ENCODE measurements at regions not wholly inside any gene's neighbourhood (a gene's known extent, or its start where the extent isn't known, plus 50 kb on each side); places are given as distances from the start of the nearest gene placed in this dataset.

DNA sequence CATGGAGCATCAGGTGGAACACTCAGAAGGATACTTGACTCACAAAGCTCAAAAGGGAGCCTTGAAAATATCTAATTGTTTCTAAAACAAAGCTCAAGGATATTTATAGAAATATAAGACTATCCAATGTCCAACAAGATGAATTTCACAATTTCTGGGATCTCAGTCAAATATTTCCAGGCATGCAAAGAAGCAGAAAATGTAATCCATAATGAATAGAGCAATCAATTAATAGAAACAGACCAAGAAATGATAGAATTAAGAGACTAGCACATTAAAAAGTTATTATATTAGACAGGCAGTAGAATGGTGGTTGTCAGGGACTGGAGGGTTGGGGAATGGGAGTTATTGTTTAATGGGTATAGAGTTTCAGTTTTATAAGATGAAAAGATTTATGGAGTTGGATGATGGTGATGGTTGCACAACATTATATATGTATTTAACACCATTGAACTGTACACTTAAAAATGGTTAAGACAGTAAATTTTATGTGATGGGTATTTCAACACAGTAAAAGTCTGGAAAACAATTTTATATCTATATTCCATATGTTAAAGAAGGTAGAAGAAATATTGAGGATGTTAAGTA is 189.9 kb upstream of the PIEZO2 start:
- intact Hi-C loops (cut with DNase I): no loop called here
- H3K4me1 ChIP-seq (ENCODE audit: control insufficient read depth in 1 of 2, insufficient read depth in 2 of 2, low read length in 2 of 2): no peaks in the 10 kb centered on the region
- no peak overlapping the region for H3K27ac ChIP-seq (ENCODE audit: low read depth in 1 of 2, low read length in 2 of 2)
- no peak for ATAC-seq (ENCODE audit: low FRiP score)
- H3K36me3 ChIP-seq (ENCODE audit: control insufficient read depth in 1 of 2, insufficient read depth in 2 of 2, low read length in 1 of 2): no peaks in the 10 kb centered on the region
- no peak overlapping the region for H3K4me3 ChIP-seq (ENCODE audit: low read length in 2 of 2)
- DNase-seq: no peak
- H3K9me3 ChIP-seq (ENCODE audit: control insufficient read depth, low read length): peaks cover 2% of the 10 kb centered on the region
- no peaks in the 10 kb centered on the region for H3K27me3 ChIP-seq (ENCODE audit: control insufficient read depth in 1 of 2, insufficient read depth in 2 of 2, low read length in 1 of 2)

DNA sequence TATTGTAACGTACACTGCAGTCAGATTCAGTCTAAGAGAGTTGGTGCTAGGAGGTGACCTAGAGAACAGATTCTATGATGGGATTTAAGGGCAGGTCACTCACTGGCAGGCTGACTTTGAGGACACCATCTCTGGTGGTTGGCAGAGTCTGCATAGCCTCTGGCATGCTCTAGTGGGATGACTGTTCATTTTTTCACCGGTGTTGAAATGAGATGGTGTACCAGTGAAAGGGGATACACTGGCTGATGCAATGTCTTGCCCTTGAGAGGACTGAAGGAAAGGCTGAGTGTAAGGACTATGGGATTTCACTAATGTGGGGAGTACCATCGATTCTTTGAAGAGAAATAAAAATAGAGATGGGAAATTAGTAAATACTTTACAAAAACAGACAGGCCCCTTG is 186.9 kb upstream of the PIEZO2 start:
- ATAC-seq (ENCODE audit: low FRiP score) (no peak), DNase-seq (no peak)
- 89 to 93% methylated on average over 3 of the region's 3 CpGs for WGBS, 2 donors
- H3K4me3 ChIP-seq (ENCODE audit: low read length in 2 of 2): no peak overlapping the region
- H3K36me3 ChIP-seq (ENCODE audit: control insufficient read depth in 1 of 2, insufficient read depth in 2 of 2, low read length in 1 of 2): no peaks in the 10 kb centered on the region
- no peak overlapping the region for H3K27ac ChIP-seq (ENCODE audit: low read depth in 1 of 2, low read length in 2 of 2)
- H3K9me3 ChIP-seq (ENCODE audit: control insufficient read depth, low read length): peaks cover 2% of the 10 kb centered on the region
- no peaks in the 10 kb centered on the region for H3K27me3 ChIP-seq (ENCODE audit: control insufficient read depth in 1 of 2, insufficient read depth in 2 of 2, low read length in 1 of 2)
- intact Hi-C loops (cut with DNase I): no loop called here
- H3K4me1 ChIP-seq (ENCODE audit: control insufficient read depth in 1 of 2, insufficient read depth in 2 of 2, low read length in 2 of 2): no peaks in the 10 kb centered on the region

DNA sequence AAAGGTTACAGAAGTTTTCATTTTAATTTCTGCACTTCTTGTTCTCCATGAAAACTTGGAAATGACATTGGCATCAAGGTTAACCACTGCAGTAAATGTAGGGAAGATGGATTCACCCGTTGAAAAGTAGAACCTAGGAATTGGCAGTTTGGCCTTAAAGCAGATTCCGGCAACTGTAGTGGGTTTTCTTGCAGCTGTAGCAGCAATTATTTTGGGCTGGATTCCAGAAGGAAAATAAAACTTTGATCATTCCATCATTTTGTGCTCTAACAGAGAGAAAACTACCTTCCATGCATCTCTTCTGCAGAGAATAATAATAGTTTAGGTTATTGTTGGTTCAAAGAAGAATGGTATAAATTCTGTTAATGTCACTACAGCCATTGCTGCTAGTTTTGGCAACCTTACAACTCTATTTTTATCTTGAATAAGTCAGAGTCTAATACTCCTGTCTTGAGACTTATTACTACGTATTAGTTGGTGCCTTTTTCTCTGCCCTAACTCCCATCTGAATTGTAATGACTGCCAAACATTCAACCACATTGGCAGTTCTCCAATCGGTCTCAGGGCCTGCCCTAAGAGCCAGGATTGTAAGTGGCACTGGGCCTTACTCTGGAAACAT is 178.1 kb upstream of the PIEZO2 start:
- Histone ChIP-seq H3K4me1 (ENCODE audit: control insufficient read depth in 1 of 2, insufficient read depth in 2 of 2, low read length in 2 of 2) (peaks cover 2% of the 10 kb centered on the region in 2 donors), H3K27ac (ENCODE audit: low read depth in 1 of 2, low read length in 2 of 2) (no peak overlapping the region), H3K36me3 (ENCODE audit: control insufficient read depth in 1 of 2, insufficient read depth in 2 of 2, low read length in 1 of 2) (no peaks in the 10 kb centered on the region), H3K27me3 (ENCODE audit: control insufficient read depth in 1 of 2, insufficient read depth in 2 of 2, low read length in 1 of 2) (no peaks in the 10 kb centered on the region), H3K4me3 (ENCODE audit: low read length in 2 of 2) (no peak overlapping the region), H3K9me3 (ENCODE audit: control insufficient read depth, low read length) (no peaks in the 10 kb centered on the region)
- intact Hi-C loops (cut with DNase I): loop anchor here in 1 of 2 donors (5.0 kb wide), 1 partner anchor 150 kb away; no protein-coding TSS in a partner anchor
- WGBS, 2 donors: 3 to 5% methylated on average over 4 of the region's 4 CpGs
- DNase-seq: no peak
- peak; percentile 69 for ATAC-seq (ENCODE audit: low FRiP score)

GRCh38 chr18:11324956-11325882 is 175.8 kb upstream of the PIEZO2 start:
- DNase-seq (no peak), ATAC-seq (ENCODE audit: low FRiP score) (no peak)
- Histone ChIP-seq H3K9me3 (ENCODE audit: control insufficient read depth, low read length) (no peaks in the 10 kb centered on the region), H3K36me3 (ENCODE audit: control insufficient read depth in 1 of 2, insufficient read depth in 2 of 2, low read length in 1 of 2) (no peaks in the 10 kb centered on the region), H3K4me1 (ENCODE audit: control insufficient read depth in 1 of 2, insufficient read depth in 2 of 2, low read length in 2 of 2) (peaks cover 2% of the 10 kb centered on the region in 2 donors), H3K27ac (ENCODE audit: low read depth in 1 of 2, low read length in 2 of 2) (no peak overlapping the region), H3K27me3 (ENCODE audit: control insufficient read depth in 1 of 2, insufficient read depth in 2 of 2, low read length in 1 of 2) (no peaks in the 10 kb centered on the region), H3K4me3 (ENCODE audit: low read length in 2 of 2) (no peak overlapping the region)
- 71 to 76% methylated on average over 4 of the region's 4 CpGs for WGBS, 2 donors
- intact Hi-C loops (cut with DNase I): loop anchor here in 1 of 2 donors (5.0 kb wide), 1 partner anchor 148 kb away; no protein-coding TSS in a partner anchor

GRCh38 chr18:11324510-11324909 is 175.1 kb upstream of the PIEZO2 start:
- H3K4me3 ChIP-seq (ENCODE audit: low read length in 2 of 2): no peak overlapping the region
- H3K27ac ChIP-seq (ENCODE audit: low read depth in 1 of 2, low read length in 2 of 2): no peak overlapping the region
- no peaks in the 10 kb centered on the region for H3K36me3 ChIP-seq (ENCODE audit: control insufficient read depth in 1 of 2, insufficient read depth in 2 of 2, low read length in 1 of 2)
- no peak for ATAC-seq (ENCODE audit: low FRiP score)
- H3K4me1 ChIP-seq (ENCODE audit: control insufficient read depth in 1 of 2, insufficient read depth in 2 of 2, low read length in 2 of 2): peaks cover 2% of the 10 kb centered on the region in 2 donors
- H3K27me3 ChIP-seq (ENCODE audit: control insufficient read depth in 1 of 2, insufficient read depth in 2 of 2, low read length in 1 of 2): no peaks in the 10 kb centered on the region
- DNase-seq: no peak
- intact Hi-C loops (cut with DNase I): no loop called here
- no peaks in the 10 kb centered on the region for H3K9me3 ChIP-seq (ENCODE audit: control insufficient read depth, low read length)
- WGBS, 2 donors: 90 to 92% methylated on average over 2 of the region's 2 CpGs

DNA sequence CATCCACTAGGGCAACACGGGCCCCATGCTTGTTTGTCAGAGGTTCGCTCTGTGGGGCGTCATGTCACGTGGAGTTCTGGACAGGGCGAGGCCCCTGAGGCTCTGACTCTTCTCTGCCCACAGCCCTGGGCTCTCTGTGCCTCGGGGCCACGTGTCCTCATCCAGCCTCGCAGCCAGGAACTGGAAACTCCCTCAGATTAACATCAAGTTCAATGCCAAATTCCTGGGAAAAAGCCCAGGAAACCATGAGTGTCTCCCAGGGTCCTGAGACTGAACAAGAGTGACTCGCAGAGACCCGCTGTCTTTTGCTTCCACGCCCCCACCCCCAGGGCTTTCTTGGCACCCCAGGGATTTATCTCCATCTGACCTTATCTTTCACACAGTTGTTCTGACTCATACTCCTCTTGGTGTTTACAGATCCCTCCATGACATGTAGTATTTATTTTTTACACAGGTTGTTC is 174.0 kb upstream of the PIEZO2 start:
- WGBS, 2 donors: 44 to 46% methylated on average over 11 of the region's 11 CpGs
- Histone ChIP-seq H3K27me3 (ENCODE audit: control insufficient read depth in 1 of 2, insufficient read depth in 2 of 2, low read length in 1 of 2) (no peaks in the 10 kb centered on the region), H3K27ac (ENCODE audit: low read depth in 1 of 2, low read length in 2 of 2) (no peak overlapping the region), H3K4me3 (ENCODE audit: low read length in 2 of 2) (no peak overlapping the region), H3K36me3 (ENCODE audit: control insufficient read depth in 1 of 2, insufficient read depth in 2 of 2, low read length in 1 of 2) (no peaks in the 10 kb centered on the region), H3K9me3 (ENCODE audit: control insufficient read depth, low read length) (no peaks in the 10 kb centered on the region), H3K4me1 (ENCODE audit: control insufficient read depth in 1 of 2, insufficient read depth in 2 of 2, low read length in 2 of 2) (peaks cover 2% of the 10 kb centered on the region in 2 donors)
- peak in 1 of 2 donors; percentile 57 for DNase-seq
- intact Hi-C loops (cut with DNase I): no loop called here
- ATAC-seq (ENCODE audit: low FRiP score): no peak

GRCh38 chr18:11322716-11323115 is 173.3 kb upstream of the PIEZO2 start:
- Histone ChIP-seq H3K27me3 (ENCODE audit: control insufficient read depth in 1 of 2, insufficient read depth in 2 of 2, low read length in 1 of 2) (no peaks in the 10 kb centered on the region), H3K4me3 (ENCODE audit: low read length in 2 of 2) (no peak overlapping the region), H3K9me3 (ENCODE audit: control insufficient read depth, low read length) (no peaks in the 10 kb centered on the region), H3K27ac (ENCODE audit: low read depth in 1 of 2, low read length in 2 of 2) (no peak overlapping the region), H3K36me3 (ENCODE audit: control insufficient read depth in 1 of 2, insufficient read depth in 2 of 2, low read length in 1 of 2) (no peaks in the 10 kb centered on the region), H3K4me1 (ENCODE audit: control insufficient read depth in 1 of 2, insufficient read depth in 2 of 2, low read length in 2 of 2) (peaks cover 2% of the 10 kb centered on the region in 2 donors)
- intact Hi-C loops (cut with DNase I): no loop called here
- DNase-seq: no peak
- ATAC-seq (ENCODE audit: low FRiP score): no peak
- 82% methylated on average over 7 of the region's 7 CpGs for WGBS, 2 donors

DNA sequence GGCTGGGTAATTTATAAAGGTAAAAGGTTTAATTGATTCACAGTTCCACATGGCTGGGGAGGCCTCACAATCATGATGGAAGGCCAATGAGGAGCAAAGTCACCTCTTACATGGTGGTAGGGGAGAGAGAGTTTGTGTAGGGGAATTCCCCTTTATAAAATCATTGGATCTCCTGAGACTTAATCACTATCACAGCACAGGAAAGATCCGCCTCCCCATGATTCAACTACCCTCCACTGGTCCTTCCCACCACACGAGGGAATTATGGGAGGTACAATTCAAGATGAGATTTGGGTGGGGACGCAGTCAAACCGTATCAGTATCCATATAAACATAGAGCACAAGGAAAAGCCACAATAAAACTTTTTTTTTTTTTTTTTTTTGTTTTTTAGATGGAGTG is 172.6 kb upstream of the PIEZO2 start:
- Histone ChIP-seq H3K4me3 (ENCODE audit: low read length in 2 of 2) (no peak overlapping the region), H3K36me3 (ENCODE audit: control insufficient read depth in 1 of 2, insufficient read depth in 2 of 2, low read length in 1 of 2) (no peaks in the 10 kb centered on the region), H3K9me3 (ENCODE audit: control insufficient read depth, low read length) (no peaks in the 10 kb centered on the region), H3K4me1 (ENCODE audit: control insufficient read depth in 1 of 2, insufficient read depth in 2 of 2, low read length in 2 of 2) (peaks cover 0 to 2% of the 10 kb centered on the region in 2 donors), H3K27ac (ENCODE audit: low read depth in 1 of 2, low read length in 2 of 2) (no peak overlapping the region), H3K27me3 (ENCODE audit: control insufficient read depth in 1 of 2, insufficient read depth in 2 of 2, low read length in 1 of 2) (no peaks in the 10 kb centered on the region)
- intact Hi-C loops (cut with DNase I): no loop called here
- 72 to 73% methylated on average over 4 of the region's 4 CpGs for WGBS, 2 donors
- ATAC-seq (ENCODE audit: low FRiP score): no peak
- DNase-seq: no peak
